ENCODE measurements at regions not wholly inside any gene's neighbourhood (a gene's known extent, or its start where the extent isn't known, plus 50 kb on each side); places are given as distances from the start of the nearest gene placed in this dataset.

- H3K4me3 ChIP-seq (ENCODE audit: control insufficient read depth, low read depth, low read length), result no peak overlapping the region
- TF ChIP-seq CTCF (conservative IDR thresholded peaks at IDR 0.05; ENCODE audit: control insufficient read depth, insufficient read depth, low read depth, low read length), result no peak
- DNase-seq (ENCODE audit: low read depth), result no peak
Observed at GRCh38 chr18:10153924-10154752, 240.3 kb downstream of the VAPA start.

GRCh38 chr18:10157706-10158105, 243.9 kb downstream of the VAPA start:
- no peak for TF ChIP-seq CTCF (conservative IDR thresholded peaks at IDR 0.05; ENCODE audit: control insufficient read depth, insufficient read depth, low read depth, low read length)
- no peak for DNase-seq (ENCODE audit: low read depth)
- no peak overlapping the region for H3K4me3 ChIP-seq (ENCODE audit: control insufficient read depth, low read depth, low read length)

GRCh38 chr18:10160251-10160650, 246.4 kb downstream of the VAPA start:
- no peak for DNase-seq (ENCODE audit: low read depth)
- no peak for TF ChIP-seq CTCF (conservative IDR thresholded peaks at IDR 0.05; ENCODE audit: control insufficient read depth, insufficient read depth, low read depth, low read length)
- H3K4me3 ChIP-seq (ENCODE audit: control insufficient read depth, low read depth, low read length), result no peak overlapping the region

- H3K4me3 ChIP-seq (ENCODE audit: control insufficient read depth, low read depth, low read length), result no peak overlapping the region
- DNase-seq (ENCODE audit: low read depth), result no peak
Observed at GRCh38 chr18:10161315-10161714, 247.5 kb downstream of the VAPA start.

GRCh38 chr18:10162340-10162739, 248.5 kb downstream of the VAPA start:
- no peak for TF ChIP-seq CTCF (conservative IDR thresholded peaks at IDR 0.05; ENCODE audit: control insufficient read depth, insufficient read depth, low read depth, low read length)
- no peak for DNase-seq (ENCODE audit: low read depth)

More at GRCh38 chr18:10161315-10161714, 247.5 kb downstream of the VAPA start:
- no peak for TF ChIP-seq CTCF (conservative IDR thresholded peaks at IDR 0.05; ENCODE audit: control insufficient read depth, insufficient read depth, low read depth, low read length)

GRCh38 chr18:10164271-10165071, 250.7 kb downstream of the VAPA start:
- no peak for TF ChIP-seq CTCF (conservative IDR thresholded peaks at IDR 0.05; ENCODE audit: control insufficient read depth, insufficient read depth, low read depth, low read length)
- H3K4me3 ChIP-seq (ENCODE audit: control insufficient read depth, low read depth, low read length), result no peak overlapping the region
- DNase-seq (ENCODE audit: low read depth), result no peak

More at GRCh38 chr18:10162340-10162739, 248.5 kb downstream of the VAPA start:
- no peak overlapping the region for H3K4me3 ChIP-seq (ENCODE audit: control insufficient read depth, low read depth, low read length)
